NCI-H2227 (cell line): ENCODE measurements at regions not wholly inside any gene's neighbourhood (a gene's known extent, or its start where the extent isn't known, plus 50 kb on each side); places are given as distances from the start of the nearest gene placed in this dataset.
"Not testable (repeated sequence)": the region's sequence is repeated elsewhere in the genome, so short reads cannot be mapped to it uniquely, and the experiment has no call there.

Source experiments
- DNase-seq: peaks from one replicate; lab custom pipeline; 2025; ENCODE audit not compliant: unreplicated experiment; lab: John Stamatoyannopoulos, UW

GRCh38 chr1:83479591-83480239 lies 519.2 kb downstream of the TTLL7 start:
- not testable (repeated sequence) for DNase-seq

- not testable (repeated sequence) for DNase-seq
Measured at GRCh38 chr1:83478127-83478526, 520.8 kb downstream of the TTLL7 start.

GRCh38 chr1:83476518-83476917 lies 522.4 kb downstream of the TTLL7 start:
- not testable (repeated sequence) for DNase-seq

GRCh38 chr1:83474946-83475345 lies 524.0 kb downstream of the TTLL7 start:
- DNase-seq, result not testable (repeated sequence)

GRCh38 chr1:83473986-83474385 lies 524.9 kb downstream of the TTLL7 start:
- DNase-seq, result not testable (repeated sequence)

GRCh38 chr1:83472066-83472465 lies 526.9 kb downstream of the TTLL7 start:
- not testable (repeated sequence) for DNase-seq

- not testable (repeated sequence) for DNase-seq
Measured at GRCh38 chr1:83471272-83471671, 527.7 kb downstream of the TTLL7 start.

- not testable (repeated sequence) for DNase-seq
Measured at GRCh38 chr1:83468336-83468735, 530.6 kb downstream of the TTLL7 start.

GRCh38 chr1:83457735-83458248 lies 541.1 kb downstream of the TTLL7 start:
- DNase-seq, result not testable (repeated sequence)

- DNase-seq, result not testable (repeated sequence)
Measured at GRCh38 chr1:83457281-83457680, 541.7 kb downstream of the TTLL7 start.

GRCh38 chr1:83455753-83456152 lies 543.2 kb downstream of the TTLL7 start:
- DNase-seq, result not testable (repeated sequence)

GRCh38 chr1:83445873-83446272 lies 553.1 kb downstream of the TTLL7 start:
- not testable (repeated sequence) for DNase-seq

- DNase-seq, result not testable (repeated sequence)
Measured at GRCh38 chr1:83442412-83442811, 556.5 kb downstream of the TTLL7 start.

- not testable (repeated sequence) for DNase-seq
Measured at GRCh38 chr1:83440586-83440985, 558.3 kb downstream of the TTLL7 start.

- not testable (repeated sequence) for DNase-seq
Measured at GRCh38 chr1:83440021-83440420, 558.9 kb downstream of the TTLL7 start.

GRCh38 chr1:83438316-83438715 lies 560.6 kb downstream of the TTLL7 start:
- not testable (repeated sequence) for DNase-seq

- not testable (repeated sequence) for DNase-seq
Measured at GRCh38 chr1:83435336-83435735, 563.6 kb downstream of the TTLL7 start.

GRCh38 chr1:83427566-83427965 lies 571.4 kb downstream of the TTLL7 start:
- DNase-seq, result not testable (repeated sequence)

GRCh38 chr1:83423382-83423781 lies 575.5 kb downstream of the TTLL7 start:
- DNase-seq, result not testable (repeated sequence)

GRCh38 chr1:83418558-83418957 lies 580.4 kb downstream of the TTLL7 start:
- DNase-seq, result no peak

GRCh38 chr1:83413839-83414107 lies 585.2 kb downstream of the TTLL7 start:
- not testable (repeated sequence) for DNase-seq

- DNase-seq, result not testable (repeated sequence)
Measured at GRCh38 chr1:83410746-83411413, 588.1 kb downstream of the TTLL7 start.
